Endothelial cell of umbilical vein (primary cell): ENCODE measurements at regions not wholly inside any gene's neighbourhood (a gene's known extent, or its start where the extent isn't known, plus 50 kb on each side); places are given as distances from the start of the nearest gene placed in this dataset.

Experiments
- BruUV-seq: library from RNA; stranded (reverse); fragments of 400-500 nt; replicated peaks from 2 replicates; lab custom pipeline; 2021; lab: Mats Ljungman, UMichigan
- CTCF ChIA-PET: fragments of 300-600, 350-600 bp; sonication (Branson Sonifier 250); formaldehyde crosslinking; loops from one replicate; lab custom pipeline; 2021; ENCODE audit warnings: antibody characterized with exemption, inconsistent platforms; lab: Charles Lee
- POLR2A ChIA-PET: fragments of 300-600, 350-600 bp; sonication (Branson Sonifier 250); formaldehyde crosslinking; loops from one replicate; lab custom pipeline; 2021; ENCODE audit warnings: antibody characterized with exemption, inconsistent platforms; lab: Charles Lee
- DNase-seq: peaks from one replicate; pipeline ENCODE4 v3.0.0-alpha.2; 2011; ENCODE audit warnings: low read depth, low spot score
- FAIRE-seq: peaks from 2 replicates; lab custom pipeline; 2011; peaks lifted over from hg19 to GRCh38; lab: Jason Lieb, UNC
- H2AFZ ChIP-seq: 2 replicates; pipeline ENCODE4 v1.6.0; 2012; ENCODE audit warnings: low read depth, low read length, control low read depth, inconsistent platforms
- H3K27ac ChIP-seq: 2 replicates; pipeline ENCODE4 v1.5.1; 2011; ENCODE audit warnings: low read depth, mild to moderate bottlenecking, control low read depth, low read length, moderate library complexity; ENCODE audit not compliant: insufficient read depth
- H3K27me3 ChIP-seq, 2 experiments: 2 replicates each; pipeline versions ENCODE4 v1.6.0 to v1.6.1; 2011; ENCODE audit warnings: low read length in 2 of 2, mixed read lengths in 1 of 2; ENCODE audit not compliant: control insufficient read depth in 2 of 2, insufficient read depth in 2 of 2
- H3K36me3 ChIP-seq, 2 experiments: 2 replicates in 1 of 2; 3 replicates in 1 of 2; pipeline ENCODE4 v1.5.1; 2011; ENCODE audit warnings: low read length in 2 of 2, mild to moderate bottlenecking in 1 of 2, moderate library complexity in 1 of 2; ENCODE audit not compliant: control insufficient read depth in 2 of 2, insufficient read depth in 2 of 2; ENCODE audit errors: extremely low read depth in 1 of 2
- H3K4me1 ChIP-seq: 3 replicates; pipeline ENCODE4 v1.5.1; 2011; ENCODE audit warnings: mild to moderate bottlenecking, low read length; ENCODE audit not compliant: control insufficient read depth, insufficient read depth; ENCODE audit errors: extremely low read depth
- H3K4me2 ChIP-seq: 2 replicates; pipeline ENCODE4 v1.6.1; 2011; ENCODE audit warnings: low read length, control low read depth, mixed read lengths; ENCODE audit not compliant: insufficient read depth
- H3K4me3 ChIP-seq, 3 experiments: fragments of 200-600 bp in 1 of 3; sonication (generic), shearing (Covaris generic) in 1 of 3; replicated peaks in 1 of 3; 2 replicates each; pipeline ENCODE4 v1.5.1; 2011 to 2016; ENCODE audit warnings: control low read depth in 3 of 3, low read length in 3 of 3, mild to moderate bottlenecking in 2 of 3, inconsistent platforms in 1 of 3, low read depth in 1 of 3, moderate library complexity in 1 of 3; ENCODE audit not compliant: insufficient read depth in 1 of 3
- H3K79me2 ChIP-seq: 2 replicates; pipeline ENCODE4 v1.6.0; 2012; ENCODE audit warnings: low read length, inconsistent platforms; ENCODE audit not compliant: control insufficient read depth, insufficient read depth
- H3K9ac ChIP-seq: replicated peaks from 2 replicates; pipeline ENCODE3; 2011; ENCODE audit warnings: low read length, control low read depth; ENCODE audit not compliant: insufficient read depth; ENCODE audit errors: extremely low read depth
- H3K9me1 ChIP-seq: replicated peaks from 3 replicates; pipeline ENCODE4 v1.6.0; 2011; ENCODE audit warnings: mild to moderate bottlenecking, low read length; ENCODE audit not compliant: control insufficient read depth, insufficient read depth; ENCODE audit errors: extremely low read depth
- H3K9me3 ChIP-seq: replicated peaks from 2 replicates; pipeline ENCODE4 v1.5.1; 2012; ENCODE audit warnings: low read length, inconsistent platforms; ENCODE audit not compliant: control insufficient read depth, insufficient read depth
- H4K20me1 ChIP-seq: replicated peaks from 2 replicates; pipeline ENCODE3; 2011; ENCODE audit warnings: mild to moderate bottlenecking, low read length; ENCODE audit not compliant: control insufficient read depth, insufficient read depth; ENCODE audit errors: extremely low read depth
- EZH2 ChIP-seq: IDR thresholded peaks from 2 replicates; pipeline ENCODE4 v1.6.1; 2012; ENCODE audit warnings: borderline replicate concordance, low read depth, mild to moderate bottlenecking, moderate library complexity, low read length, inconsistent platforms; ENCODE audit not compliant: severe bottlenecking
- FOS ChIP-seq: IDR thresholded peaks from 2 replicates; pipeline ENCODE4 v1.6.1; 2011; ENCODE audit warnings: mild to moderate bottlenecking, low read length, moderate library complexity, borderline replicate concordance; ENCODE audit not compliant: insufficient read depth
- GATA2 ChIP-seq: IDR thresholded peaks from 2 replicates; pipeline ENCODE4 v1.7.0; 2011; ENCODE audit warnings: low read depth, mild to moderate bottlenecking, moderate library complexity, mixed read lengths, low read length; ENCODE audit not compliant: insufficient read length, insufficient read depth
- JUN ChIP-seq: IDR thresholded peaks from 2 replicates; pipeline ENCODE4 v1.6.1; 2011; ENCODE audit warnings: borderline replicate concordance, low read depth; ENCODE audit not compliant: insufficient read length, insufficient read depth
- MYC ChIP-seq: IDR thresholded peaks from one replicate; pipeline ENCODE4 v1.6.1; 2011; ENCODE audit warnings: mild to moderate bottlenecking, low read depth, low read length
- POLR2A ChIP-seq: IDR thresholded peaks from 2 replicates; pipeline ENCODE4 v1.6.1; 2012; ENCODE audit warnings: low read depth, mild to moderate bottlenecking, control low read depth, low read length
- POLR2AphosphoS5 ChIP-seq: IDR thresholded peaks from 2 replicates; pipeline ENCODE4 v1.6.1; 2012; ENCODE audit warnings: low read depth, mild to moderate bottlenecking, control low read depth, low read length, moderate library complexity; ENCODE audit not compliant: insufficient read depth
- dilution Hi-C: fragments of 300-500 bp; cut with MboI; formaldehyde crosslinking; loops from one replicate; pipeline ENCODE4 v1.15.0; 2019; ENCODE audit warnings: low sequenced_read_pairs; ENCODE audit not compliant: extremely low pct_ligation_motif_present
- intact Hi-C: fragments of 100-400 bp; cut with micrococcal nuclease; formaldehyde crosslinking; loops from one replicate; pipeline ENCODE4 v1.10.0; 2022
- TF ChIP-seq, protein P1 (sequence below), 2 donors: IDR thresholded peaks; 1 replicate in 1 of 2; 2 replicates in 1 of 2; pipeline ENCODE4 v1.5.1; 2011; ENCODE audit warnings: low read length in 2 of 2, mild to moderate bottlenecking in 2 of 2, moderate library complexity in 2 of 2, control low read depth in 1 of 2, inconsistent platforms in 1 of 2, low read depth in 1 of 2; ENCODE audit not compliant: insufficient read depth in 1 of 2; ENCODE audit errors: extremely low read depth in 1 of 2
- TF ChIP-seq, protein P2 (sequence below): IDR thresholded peaks from 2 replicates; pipeline ENCODE4 v1.6.1; 2011; ENCODE audit not compliant: insufficient read depth, insufficient read length

DNA sequence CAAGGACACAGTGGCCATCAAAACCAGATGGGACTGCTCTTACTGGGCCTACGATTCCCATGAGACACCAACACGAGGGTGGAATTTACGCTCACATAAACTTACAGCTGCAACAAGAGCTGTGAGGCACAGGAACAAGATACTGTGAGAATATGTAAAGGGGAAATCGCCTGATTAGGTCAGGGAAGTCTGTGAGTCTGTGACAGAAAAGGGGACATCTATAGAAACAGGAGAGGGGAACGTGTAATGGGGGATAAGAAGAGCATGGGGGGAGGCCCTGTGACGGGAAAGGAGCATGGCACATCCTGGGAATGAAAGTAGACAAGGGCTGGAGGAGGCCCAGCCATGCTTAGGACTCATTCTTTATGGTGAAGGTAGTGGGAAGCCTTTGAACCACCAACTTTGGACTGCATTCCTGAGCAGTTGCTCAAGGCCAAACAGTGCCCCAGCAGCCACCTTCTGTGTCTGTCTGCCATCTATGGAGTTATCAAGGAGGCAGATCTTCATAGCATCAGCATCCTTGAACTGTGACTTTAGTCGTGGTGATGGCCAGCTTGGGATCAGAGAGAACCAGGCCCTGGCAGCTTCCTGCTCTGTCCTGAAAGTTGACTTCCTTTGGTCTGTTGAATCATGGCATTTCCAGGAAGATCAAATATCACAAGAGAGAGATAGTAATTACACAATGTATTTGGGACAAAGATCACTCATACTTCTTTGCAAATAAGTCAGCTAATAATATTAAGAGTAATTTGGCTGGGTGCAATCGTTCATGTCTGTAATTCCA, 87.9 kb upstream of the FAM169A start:
- DNase-seq (no peak), FAIRE-seq (peak; percentile 52)
- ChIA-PET CTCF (interaction anchor here (1.2 kb wide), 1 partner anchor 19 kb away, joined by 5 read pairs; no protein-coding TSS in a partner anchor), POLR2A (no interaction called here)
- H3K4me3 ChIP-seq = no peak overlapping the region
- intact Hi-C loops (no loop called here), dilution Hi-C loops (no loop called here)
- H3K9me3 ChIP-seq = no peaks in the 10 kb centered on the region
- no peak overlapping the region for H3K9ac ChIP-seq
- H3K36me3 ChIP-seq = no peaks in the 10 kb centered on the region
- H3K27me3 ChIP-seq = peaks cover 0 to 2% of the 10 kb centered on the region in 2 experiments
- H3K4me1 ChIP-seq = peaks cover 8% of the 10 kb centered on the region
- peak; percentile 65 for TF ChIP-seq GATA2
- TF ChIP-seq JUN = no peak
- H3K4me2 ChIP-seq = no peak overlapping the region
- H4K20me1 ChIP-seq = no peaks in the 10 kb centered on the region
- H2AFZ ChIP-seq = peak overlapping the region; percentile 26
- BruUV-seq = no TSS peak
- H3K9me1 ChIP-seq = peaks cover 2% of the 10 kb centered on the region
- no peaks in the 10 kb centered on the region for H3K79me2 ChIP-seq
- no peak overlapping the region for H3K27ac ChIP-seq

DNA sequence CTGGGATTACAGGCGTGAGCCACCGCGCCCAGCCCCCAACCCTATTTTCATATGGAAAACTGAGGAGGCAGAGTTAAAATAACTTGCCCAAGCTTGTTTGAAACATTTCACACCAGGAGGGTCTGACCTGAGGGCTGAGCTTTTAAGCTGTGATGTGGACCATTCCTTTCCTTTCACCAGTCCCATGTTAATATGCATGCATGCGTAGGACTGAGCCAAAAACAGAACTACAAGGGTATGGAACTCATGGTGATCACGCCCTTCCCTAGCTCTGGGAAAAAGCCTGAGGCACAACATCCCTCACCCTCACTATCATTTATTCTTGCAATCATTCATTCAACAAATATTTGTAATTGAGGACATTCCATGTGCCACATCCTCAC, 87.4 kb upstream of the FAM169A start:
- Histone ChIP-seq H3K79me2 (no peaks in the 10 kb centered on the region), H3K27ac (no peak overlapping the region), H3K36me3 (no peaks in the 10 kb centered on the region), H2AFZ (no peak overlapping the region), H4K20me1 (no peaks in the 10 kb centered on the region), H3K9me3 (no peaks in the 10 kb centered on the region), H3K4me1 (peaks cover 8% of the 10 kb centered on the region), H3K4me2 (no peak overlapping the region), H3K4me3 (no peak overlapping the region), H3K9ac (no peak overlapping the region), H3K27me3 (peaks cover 0 to 2% of the 10 kb centered on the region in 2 experiments), H3K9me1 (peaks cover 2% of the 10 kb centered on the region)
- no peak for FAIRE-seq
- intact Hi-C loops = no loop called here
- dilution Hi-C loops = no loop called here
- ChIA-PET POLR2A (no interaction called here), CTCF (interaction anchor here (1.2 to 1.6 kb wide), 2 partner anchors 18 to 19 kb away, joined by 4 to 5 read pairs; no protein-coding TSS in a partner anchor)
- DNase-seq = no peak
- TF ChIP-seq, protein P1, sequence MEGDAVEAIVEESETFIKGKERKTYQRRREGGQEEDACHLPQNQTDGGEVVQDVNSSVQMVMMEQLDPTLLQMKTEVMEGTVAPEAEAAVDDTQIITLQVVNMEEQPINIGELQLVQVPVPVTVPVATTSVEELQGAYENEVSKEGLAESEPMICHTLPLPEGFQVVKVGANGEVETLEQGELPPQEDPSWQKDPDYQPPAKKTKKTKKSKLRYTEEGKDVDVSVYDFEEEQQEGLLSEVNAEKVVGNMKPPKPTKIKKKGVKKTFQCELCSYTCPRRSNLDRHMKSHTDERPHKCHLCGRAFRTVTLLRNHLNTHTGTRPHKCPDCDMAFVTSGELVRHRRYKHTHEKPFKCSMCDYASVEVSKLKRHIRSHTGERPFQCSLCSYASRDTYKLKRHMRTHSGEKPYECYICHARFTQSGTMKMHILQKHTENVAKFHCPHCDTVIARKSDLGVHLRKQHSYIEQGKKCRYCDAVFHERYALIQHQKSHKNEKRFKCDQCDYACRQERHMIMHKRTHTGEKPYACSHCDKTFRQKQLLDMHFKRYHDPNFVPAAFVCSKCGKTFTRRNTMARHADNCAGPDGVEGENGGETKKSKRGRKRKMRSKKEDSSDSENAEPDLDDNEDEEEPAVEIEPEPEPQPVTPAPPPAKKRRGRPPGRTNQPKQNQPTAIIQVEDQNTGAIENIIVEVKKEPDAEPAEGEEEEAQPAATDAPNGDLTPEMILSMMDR (IDR thresholded peaks at IDR 0.05; ENCODE audit: extremely low read depth in 1 of 2, insufficient read depth in 1 of 2, low read depth in 1 of 2, low read length in 2 of 2) = no peak
- no peak for TF ChIP-seq POLR2AphosphoS5
- TF ChIP-seq FOS = no peak
- no peak for TF ChIP-seq GATA2
- no peak for TF ChIP-seq POLR2A
- TF ChIP-seq EZH2 = no peak
- TF ChIP-seq, protein P2, sequence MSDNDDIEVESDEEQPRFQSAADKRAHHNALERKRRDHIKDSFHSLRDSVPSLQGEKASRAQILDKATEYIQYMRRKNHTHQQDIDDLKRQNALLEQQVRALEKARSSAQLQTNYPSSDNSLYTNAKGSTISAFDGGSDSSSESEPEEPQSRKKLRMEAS = no peak
- no peak for TF ChIP-seq JUN
- no peak for TF ChIP-seq MYC
- no TSS peak for BruUV-seq
